LNCaP clone FGC (cell line): ENCODE measurements at regions not wholly inside any gene's neighbourhood (a gene's known extent, or its start where the extent isn't known, plus 50 kb on each side); places are given as distances from the start of the nearest gene placed in this dataset.
A peak's percentile ranks its signal among the peaks of the same experiment; 100 is the strongest.

Source experiments
- DNase-seq: peaks from one replicate; pipeline ENCODE4 v3.0.0-alpha.2; 2011; ENCODE audit warnings: low read depth
- H3K4me3 ChIP-seq: 2 replicates; pipeline ENCODE4 v1.5.1; 2011; ENCODE audit warnings: mild to moderate bottlenecking, low read depth, low read length, control low read depth
- CTCF ChIP-seq: IDR thresholded peaks from 2 replicates; pipeline ENCODE4 v1.5.1; 2012; ENCODE audit warnings: mild to moderate bottlenecking; ENCODE audit not compliant: control insufficient read depth, insufficient read depth; ENCODE audit errors: extremely low read depth

GRCh38 chr14:61602003-61602732 lies 93.1 kb upstream of the HIF1A start:
- H3K4me3 ChIP-seq = no peak overlapping the region
- no peak for TF ChIP-seq CTCF
- no peak for DNase-seq

- DNase-seq = no peak
- H3K4me3 ChIP-seq = no peak overlapping the region
- TF ChIP-seq CTCF = no peak
Observed at GRCh38 chr14:61602733-61603077, 92.6 kb upstream of the HIF1A start.

- no peak for TF ChIP-seq CTCF
- H3K4me3 ChIP-seq = no peak overlapping the region
- no peak for DNase-seq
Observed at GRCh38 chr14:61603736-61604135, 91.6 kb upstream of the HIF1A start.

- DNase-seq = no peak
- TF ChIP-seq CTCF = no peak
- no peak overlapping the region for H3K4me3 ChIP-seq
Observed at GRCh38 chr14:61607570-61608244, 87.6 kb upstream of the HIF1A start.

- no peak overlapping the region for H3K4me3 ChIP-seq
- TF ChIP-seq CTCF = no peak
- DNase-seq = peak; percentile 21
Observed at GRCh38 chr14:61608245-61609165, 86.8 kb upstream of the HIF1A start.

- no peak for TF ChIP-seq CTCF
- H3K4me3 ChIP-seq = no peak overlapping the region
- DNase-seq = no peak
Observed at GRCh38 chr14:61609191-61609843, 86.0 kb upstream of the HIF1A start.
